Cardiac muscle cell (in vitro differentiated cells and primary cell): ENCODE measurements at regions not wholly inside any gene's neighbourhood (a gene's known extent, or its start where the extent isn't known, plus 50 kb on each side); places are given as distances from the start of the nearest gene placed in this dataset.
"Not testable (repeated sequence)": the region's sequence is repeated elsewhere in the genome, so short reads cannot be mapped to it uniquely, and the experiment has no call there.

Experiments used
- DNase-seq, 2 donors: peaks; one replicate each; pipeline versions ENCODE4 v3.0.0 to v3.0.0-alpha.2; 2010 to 2017; ENCODE audit warnings: low read depth in 1 of 2, low spot score in 1 of 2
- H3K27ac ChIP-seq: fragments of 200-600 bp; sonication (generic); 2 replicates; pipeline ENCODE4 v1.5.1; 2016
- H3K27me3 ChIP-seq: fragments of 200-600 bp; sonication (generic); 2 replicates; pipeline ENCODE4 v1.6.0; 2016; ENCODE audit warnings: control low read depth
- H3K36me3 ChIP-seq: fragments of 200-600 bp; sonication (generic); 2 replicates; pipeline ENCODE4 v1.5.1; 2016; ENCODE audit warnings: control low read depth
- H3K4me1 ChIP-seq: fragments of 200-600 bp; sonication (generic); 2 replicates; pipeline ENCODE4 v1.8.1; 2017; ENCODE audit warnings: low read depth, mild to moderate bottlenecking, mixed run types
- H3K4me3 ChIP-seq: fragments of 200-600 bp; sonication (generic); 2 replicates; pipeline ENCODE4 v1.5.1; 2016; ENCODE audit warnings: mild to moderate bottlenecking
- H3K9me3 ChIP-seq: fragments of 200-600 bp; sonication (generic); 2 replicates; pipeline ENCODE4 v1.5.1; 2017; ENCODE audit warnings: low read depth, mild to moderate bottlenecking, control low read depth
- TF ChIP-seq, protein P1 (sequence below): IDR thresholded peaks from 2 replicates; pipeline ENCODE4 v1.5.1; 2012; ENCODE audit warnings: low read depth, mild to moderate bottlenecking, low read length

DNA sequence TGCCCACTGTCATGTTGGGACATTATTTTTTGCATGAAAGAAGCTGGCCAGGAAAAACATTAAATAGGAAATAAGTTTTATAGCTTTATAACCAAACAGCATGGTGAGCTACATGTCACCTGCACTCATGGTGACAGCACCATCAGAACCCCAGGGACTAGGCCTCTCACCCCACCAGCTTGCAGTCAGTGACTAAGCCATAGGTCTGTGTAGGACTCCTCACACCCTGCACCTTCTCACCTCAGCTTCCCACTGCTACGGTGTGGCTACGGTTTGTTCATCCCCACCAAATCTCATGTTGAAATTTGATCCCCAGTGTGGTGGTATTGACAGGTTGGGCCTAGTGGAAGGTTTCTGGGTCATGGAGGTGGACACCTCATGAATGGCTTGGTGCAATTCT, 161.3 kb upstream of the VIPR2 start:
- Histone ChIP-seq H3K9me3 (no peaks in the 10 kb centered on the region), H3K27me3 (no peaks in the 10 kb centered on the region), H3K4me3 (no peak overlapping the region), H3K4me1 (no peaks in the 10 kb centered on the region), H3K27ac (no peak overlapping the region), H3K36me3 (no peaks in the 10 kb centered on the region)
- DNase-seq, result no peak
- TF ChIP-seq, protein P1, sequence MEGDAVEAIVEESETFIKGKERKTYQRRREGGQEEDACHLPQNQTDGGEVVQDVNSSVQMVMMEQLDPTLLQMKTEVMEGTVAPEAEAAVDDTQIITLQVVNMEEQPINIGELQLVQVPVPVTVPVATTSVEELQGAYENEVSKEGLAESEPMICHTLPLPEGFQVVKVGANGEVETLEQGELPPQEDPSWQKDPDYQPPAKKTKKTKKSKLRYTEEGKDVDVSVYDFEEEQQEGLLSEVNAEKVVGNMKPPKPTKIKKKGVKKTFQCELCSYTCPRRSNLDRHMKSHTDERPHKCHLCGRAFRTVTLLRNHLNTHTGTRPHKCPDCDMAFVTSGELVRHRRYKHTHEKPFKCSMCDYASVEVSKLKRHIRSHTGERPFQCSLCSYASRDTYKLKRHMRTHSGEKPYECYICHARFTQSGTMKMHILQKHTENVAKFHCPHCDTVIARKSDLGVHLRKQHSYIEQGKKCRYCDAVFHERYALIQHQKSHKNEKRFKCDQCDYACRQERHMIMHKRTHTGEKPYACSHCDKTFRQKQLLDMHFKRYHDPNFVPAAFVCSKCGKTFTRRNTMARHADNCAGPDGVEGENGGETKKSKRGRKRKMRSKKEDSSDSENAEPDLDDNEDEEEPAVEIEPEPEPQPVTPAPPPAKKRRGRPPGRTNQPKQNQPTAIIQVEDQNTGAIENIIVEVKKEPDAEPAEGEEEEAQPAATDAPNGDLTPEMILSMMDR, result no peak

DNA sequence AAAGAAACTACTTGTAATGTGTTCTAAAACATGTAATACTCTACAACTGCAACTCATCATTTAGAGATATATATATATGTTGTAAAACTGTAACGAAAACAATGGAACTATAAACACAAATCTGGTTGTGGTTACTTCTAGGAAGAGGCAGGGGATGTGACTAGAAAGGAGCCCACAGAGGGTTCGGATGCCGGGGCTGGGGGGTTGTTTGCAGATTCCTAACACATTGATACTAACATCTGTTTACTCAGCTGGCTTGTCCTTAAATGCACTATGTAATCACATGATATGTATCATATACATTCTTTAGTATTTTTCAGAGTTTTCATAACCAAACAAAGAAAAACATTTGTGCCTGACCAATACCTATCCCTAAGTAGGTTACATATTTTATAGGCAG, 160.5 kb upstream of the VIPR2 start:
- DNase-seq, H3K9me3 ChIP-seq, H3K36me3 ChIP-seq, H3K27ac ChIP-seq, H3K4me1 ChIP-seq, H3K4me3 ChIP-seq, H3K27me3 ChIP-seq: not testable (repeated sequence)

DNA sequence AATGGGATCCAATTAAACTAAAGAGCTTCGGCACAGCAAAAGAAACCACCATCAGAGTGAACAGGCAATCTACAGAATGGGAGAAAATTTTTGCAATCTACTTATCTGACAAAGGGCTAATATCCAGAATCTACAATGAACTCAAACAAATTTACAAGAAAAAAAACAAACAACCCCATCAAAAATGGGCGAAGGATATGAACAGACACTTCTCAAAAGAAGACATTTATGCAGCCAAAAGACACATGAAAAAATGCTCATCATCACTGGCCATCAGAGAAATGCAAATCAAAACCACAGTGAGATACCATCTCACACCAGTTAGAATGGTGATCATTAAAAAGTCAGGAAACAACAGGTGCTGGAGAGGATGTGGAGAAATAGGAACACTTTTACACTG, 158.8 kb upstream of the VIPR2 start:
- DNase-seq, H3K27ac ChIP-seq, H3K4me1 ChIP-seq, H3K9me3 ChIP-seq, H3K27me3 ChIP-seq, H3K36me3 ChIP-seq, H3K4me3 ChIP-seq: not testable (repeated sequence)

DNA sequence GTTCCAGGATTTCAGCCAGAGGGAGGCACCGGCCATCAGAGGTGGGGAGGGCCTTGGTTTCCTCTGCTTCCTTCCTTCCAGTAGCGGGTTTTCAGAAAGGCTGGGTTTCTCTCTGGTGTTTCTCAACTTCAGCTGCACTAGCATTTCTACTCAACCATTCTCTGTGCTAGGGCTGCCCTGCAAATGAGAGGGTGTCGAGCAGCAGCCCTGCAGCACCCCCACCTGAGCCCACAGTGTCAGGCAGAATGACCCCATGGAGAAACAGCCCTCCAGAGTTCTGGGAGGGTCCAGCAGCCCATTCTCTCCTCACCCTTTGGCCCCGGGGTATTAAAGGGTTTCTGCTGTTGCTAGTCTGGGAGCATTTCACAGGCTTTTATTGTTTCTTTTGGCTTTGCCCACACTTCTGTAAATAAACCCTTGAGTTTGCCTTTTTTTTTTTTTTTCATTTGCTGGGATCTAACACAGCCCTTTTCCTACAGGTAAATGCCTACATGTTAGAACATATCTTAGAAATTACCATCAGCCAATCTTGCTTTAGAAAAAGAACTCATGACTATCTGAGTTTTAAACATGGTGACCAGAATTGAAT, 151.5 kb upstream of the VIPR2 start:
- H3K4me1 ChIP-seq, result no peaks in the 10 kb centered on the region
- no peak overlapping the region for H3K4me3 ChIP-seq
- no peak for DNase-seq
- no peak overlapping the region for H3K27ac ChIP-seq
- TF ChIP-seq, protein P1, result no peak
- H3K27me3 ChIP-seq, result no peaks in the 10 kb centered on the region
- no peaks in the 10 kb centered on the region for H3K9me3 ChIP-seq
- H3K36me3 ChIP-seq, result no peaks in the 10 kb centered on the region

DNA sequence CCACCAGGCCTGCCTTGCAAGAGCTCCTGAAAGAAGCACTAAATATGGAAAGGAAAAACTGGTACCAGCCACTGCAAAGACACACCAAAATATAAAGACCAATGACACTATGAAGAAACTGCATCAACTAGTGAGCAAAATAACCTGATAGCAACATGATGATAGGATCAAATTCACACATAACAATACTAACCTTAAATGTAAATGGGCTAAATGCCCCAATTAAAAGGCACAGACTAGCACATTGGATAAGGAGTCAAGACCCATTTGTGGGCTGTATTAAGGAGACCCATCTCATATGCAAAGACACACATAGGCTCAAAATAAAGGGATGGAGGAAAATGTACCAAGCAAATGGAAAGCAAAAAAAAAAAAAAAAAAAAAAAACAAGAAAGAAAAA, 141.8 kb upstream of the VIPR2 start:
- H3K27ac ChIP-seq, DNase-seq, H3K9me3 ChIP-seq, H3K36me3 ChIP-seq, H3K4me1 ChIP-seq, H3K4me3 ChIP-seq, H3K27me3 ChIP-seq: not testable (repeated sequence)

DNA sequence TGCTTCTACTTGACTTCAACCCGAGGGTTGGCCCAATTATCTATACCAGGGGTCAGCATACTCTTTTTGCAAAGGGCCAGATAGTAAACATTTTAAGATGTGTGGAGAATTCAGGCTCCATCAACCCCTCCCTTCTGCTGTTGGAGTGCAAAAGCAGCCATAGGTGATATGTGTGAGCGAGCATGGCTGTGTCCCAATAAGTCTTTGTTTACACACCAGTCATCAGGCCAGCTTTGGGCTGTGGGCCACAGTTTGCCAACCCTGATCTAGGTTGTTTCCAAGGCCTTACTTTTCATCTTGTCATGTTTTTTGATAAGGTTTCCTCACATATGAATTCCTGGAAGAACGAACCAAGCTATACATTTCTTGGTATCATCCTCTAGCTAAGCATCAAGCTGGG, 136.9 kb upstream of the VIPR2 start:
- Histone ChIP-seq H3K9me3 (no peaks in the 10 kb centered on the region), H3K36me3 (no peaks in the 10 kb centered on the region), H3K4me3 (no peak overlapping the region), H3K27me3 (no peaks in the 10 kb centered on the region), H3K4me1 (no peaks in the 10 kb centered on the region), H3K27ac (no peak overlapping the region)
- TF ChIP-seq, protein P1, result no peak
- DNase-seq, result no peak

DNA sequence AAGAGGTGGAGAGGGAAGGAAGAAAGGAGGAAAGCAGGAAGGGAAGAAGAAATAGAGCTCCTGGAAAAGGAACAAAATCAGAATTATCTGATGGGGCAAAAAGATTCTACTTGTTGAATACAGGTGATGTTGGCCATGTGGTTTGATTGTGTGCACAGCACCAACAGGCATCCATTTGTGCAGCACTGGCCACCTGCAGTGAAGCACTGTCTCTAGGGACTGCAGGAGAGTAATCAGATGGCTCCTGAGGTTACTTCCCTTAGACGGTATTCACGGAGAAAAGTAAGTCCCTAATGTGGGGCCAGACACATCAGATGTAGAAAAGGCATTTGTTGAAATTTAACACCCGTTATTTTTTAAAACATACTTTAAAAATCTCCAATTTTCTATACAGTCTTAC, 135.3 kb upstream of the VIPR2 start:
- H3K27me3 ChIP-seq, result no peaks in the 10 kb centered on the region
- no peaks in the 10 kb centered on the region for H3K4me1 ChIP-seq
- no peak for DNase-seq
- TF ChIP-seq, protein P1, result no peak
- H3K36me3 ChIP-seq, result no peaks in the 10 kb centered on the region
- no peak overlapping the region for H3K27ac ChIP-seq
- no peaks in the 10 kb centered on the region for H3K9me3 ChIP-seq
- no peak overlapping the region for H3K4me3 ChIP-seq
